Mesodermal cell (in vitro differentiated cells): ENCODE measurements at regions not wholly inside any gene's neighbourhood (a gene's known extent, or its start where the extent isn't known, plus 50 kb on each side); places are given as distances from the start of the nearest gene placed in this dataset.
A peak's percentile ranks its signal among the peaks of the same experiment; 100 is the strongest.

ENCODE experiments used
- H3K27ac ChIP-seq: 2 replicates; pipeline ENCODE4 v1.7.0; 2013; ENCODE audit warnings: mild to moderate bottlenecking, low read depth, low read length, moderate library complexity; ENCODE audit not compliant: severe bottlenecking
- H3K36me3 ChIP-seq: 2 replicates; pipeline ENCODE4 v1.7.1; 2013; ENCODE audit warnings: mild to moderate bottlenecking, low read length, moderate library complexity; ENCODE audit not compliant: control insufficient read depth, insufficient read depth
- H3K4me1 ChIP-seq: one replicate; pipeline ENCODE4 v1.7.1; 2013; ENCODE audit warnings: mild to moderate bottlenecking, low read length; ENCODE audit not compliant: insufficient read depth, control insufficient read depth, poor library complexity, severe bottlenecking
- H3K4me3 ChIP-seq: 2 replicates; pipeline ENCODE4 v1.7.0; 2013; ENCODE audit warnings: low read length, control low read depth, mild to moderate bottlenecking; ENCODE audit not compliant: insufficient read depth, poor library complexity, severe bottlenecking; ENCODE audit errors: extremely low read depth
- H3K9me3 ChIP-seq: 2 replicates; pipeline ENCODE4 v1.7.1; 2013; ENCODE audit warnings: mild to moderate bottlenecking, low read length, moderate library complexity; ENCODE audit not compliant: control insufficient read depth
- WGBS, 2 experiments: methylation state at CpG; one replicate each; pipeline ENCODE4 v1.1.5; 2013; ENCODE audit warnings: missing lambda C conversion rate in 2 of 2; ENCODE audit not compliant: insufficient coverage in 2 of 2; 5-methylcytosine and 5-hydroxymethylcytosine counted together

GRCh38 chr16:54436346-54436745 is 149.8 kb upstream of the IRX3 start:
- no peak overlapping the region for H3K27ac ChIP-seq
- 80 to 100% methylated on average over 2 to 3 of the region's 7 CpGs for WGBS, 2 experiments
- no peaks in the 10 kb centered on the region for H3K9me3 ChIP-seq
- no peak overlapping the region for H3K4me3 ChIP-seq
- no peaks in the 10 kb centered on the region for H3K36me3 ChIP-seq
- peaks cover 11% of the 10 kb centered on the region for H3K4me1 ChIP-seq

- H3K9me3 ChIP-seq = peaks cover 3% of the 10 kb centered on the region
- WGBS, 2 experiments = no CpG with 5 or more reads among the region's 1 CpG
- no peak overlapping the region for H3K27ac ChIP-seq
- H3K4me1 ChIP-seq = peaks cover 23% of the 10 kb centered on the region
- no peaks in the 10 kb centered on the region for H3K36me3 ChIP-seq
- H3K4me3 ChIP-seq = no peak overlapping the region
Observed at GRCh38 chr16:54434859-54435258, 148.3 kb upstream of the IRX3 start.

DNA sequence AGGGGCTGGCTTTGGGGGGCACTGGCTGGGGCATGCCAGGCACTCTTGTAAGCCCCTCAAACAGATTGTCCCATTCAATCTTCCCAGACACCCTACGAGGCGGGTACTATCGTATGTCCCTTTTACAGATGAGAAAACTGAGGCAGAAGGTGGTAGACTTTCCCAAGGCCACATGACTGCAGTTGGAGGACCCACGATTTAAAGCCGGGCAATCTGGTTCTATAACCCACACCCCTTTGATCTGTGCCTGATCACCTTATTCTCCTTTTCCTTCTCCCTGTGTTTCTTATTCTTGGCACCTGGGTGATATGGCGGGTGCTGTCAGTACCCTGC is 146.3 kb upstream of the IRX3 start:
- Histone ChIP-seq H3K36me3 (no peaks in the 10 kb centered on the region), H3K4me1 (peaks cover 23% of the 10 kb centered on the region), H3K9me3 (peaks cover 9% of the 10 kb centered on the region), H3K27ac (peak overlapping the region; percentile 36), H3K4me3 (no peak overlapping the region)
- WGBS, 2 experiments = 90 to 97% methylated on average over 4 to 5 of the region's 6 CpGs

DNA sequence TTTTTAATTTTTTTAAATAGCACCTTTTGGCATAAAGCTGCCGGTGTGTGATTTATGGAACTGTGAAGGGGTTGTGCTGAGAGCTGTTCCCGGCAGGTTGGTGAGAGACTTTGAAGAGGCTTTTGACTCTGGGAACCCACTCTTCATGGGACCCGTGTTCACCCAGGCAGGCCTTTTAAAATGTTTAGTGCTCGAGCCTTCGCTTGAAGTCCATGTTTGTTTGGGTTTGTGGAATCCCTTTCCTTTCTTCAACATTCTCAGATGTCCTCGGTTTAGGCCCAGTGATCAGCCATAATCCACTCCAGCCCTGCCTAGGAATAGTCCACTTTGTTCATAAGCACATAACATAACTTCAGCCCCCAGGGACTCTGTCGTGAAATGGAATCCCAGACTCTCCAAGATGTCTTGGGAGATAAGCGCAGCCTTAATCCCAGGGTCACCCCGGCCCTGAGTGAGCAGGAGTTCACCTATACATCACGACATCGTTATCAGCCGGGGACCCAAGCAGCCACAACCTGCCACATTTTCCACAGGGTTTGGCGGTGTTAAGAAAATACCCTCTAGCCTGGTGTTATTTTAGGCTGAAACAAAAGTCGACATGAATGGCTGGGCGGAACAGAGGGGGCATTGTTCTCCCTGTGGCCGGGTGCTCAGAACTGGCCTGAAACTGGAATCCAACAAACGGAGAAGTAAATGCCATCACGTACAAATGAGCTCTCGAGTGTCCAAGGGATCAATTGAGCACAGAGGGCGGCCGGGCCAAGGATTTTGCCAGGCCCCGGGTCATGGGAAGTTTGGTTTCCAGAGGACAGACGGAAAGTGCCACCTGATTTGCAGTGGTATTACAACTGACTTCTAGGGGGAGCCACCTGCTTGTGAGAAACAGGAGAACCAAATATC is 145.7 kb upstream of the IRX3 start:
- Histone ChIP-seq H3K9me3 (peaks cover 9% of the 10 kb centered on the region), H3K4me3 (no peak overlapping the region), H3K27ac (peak overlapping the region; percentile 36), H3K36me3 (no peaks in the 10 kb centered on the region), H3K4me1 (peaks cover 23% of the 10 kb centered on the region)
- WGBS, 2 experiments = 89 to 90% methylated on average over 22 to 23 of the region's 23 CpGs

DNA sequence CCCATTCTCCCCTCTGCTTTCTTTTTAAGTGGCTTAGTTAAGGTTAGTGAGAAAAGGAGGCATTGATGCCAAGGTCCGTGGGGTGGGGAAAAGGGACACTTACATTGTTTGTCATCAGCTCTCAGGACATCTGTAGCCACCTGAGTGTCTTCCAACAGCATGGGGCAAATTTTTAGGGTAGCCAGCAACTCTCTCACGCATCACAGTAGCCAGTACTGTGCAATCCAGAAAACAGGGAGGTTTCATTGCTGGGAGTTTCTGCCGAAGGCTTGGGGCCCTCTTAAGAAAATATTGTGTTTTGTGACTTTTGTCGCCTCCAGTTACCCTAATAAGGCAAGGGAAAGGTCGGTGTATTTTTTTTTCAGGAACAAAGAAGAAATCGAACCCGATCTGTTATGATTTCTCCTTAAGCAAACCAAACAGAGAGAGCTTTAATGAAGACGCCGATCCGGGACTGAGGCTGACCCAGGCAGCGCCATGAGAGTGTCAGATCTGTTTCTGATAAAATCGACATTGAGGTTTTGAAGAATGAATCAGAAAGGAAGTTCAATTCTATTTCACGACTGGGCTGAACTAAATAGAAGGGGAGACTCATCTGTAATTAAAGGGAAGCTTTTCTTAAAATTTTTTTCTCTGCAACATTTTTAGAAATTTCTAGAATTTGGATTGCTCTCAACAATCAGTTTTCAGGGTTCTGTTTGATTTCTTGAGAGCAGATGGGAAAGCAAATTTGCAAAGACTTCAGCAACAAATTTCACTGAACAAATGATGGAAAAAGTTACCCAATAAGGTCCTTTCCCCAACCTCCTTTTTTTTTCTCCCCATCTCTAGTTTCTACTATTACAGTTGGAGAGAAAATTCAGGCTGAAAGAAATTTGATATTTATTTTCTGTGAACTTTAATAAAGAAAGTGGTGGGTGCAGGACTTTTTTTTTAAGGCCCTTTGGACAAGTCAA is 144.7 kb upstream of the IRX3 start:
- Histone ChIP-seq H3K27ac (peak overlapping the region; percentile 75), H3K4me3 (no peak overlapping the region), H3K9me3 (peaks cover 9% of the 10 kb centered on the region), H3K36me3 (no peaks in the 10 kb centered on the region), H3K4me1 (peaks cover 23% of the 10 kb centered on the region)
- 77 to 79% methylated on average over 11 to 12 of the region's 13 CpGs for WGBS, 2 experiments

GRCh38 chr16:54430491-54431030 is 144.0 kb upstream of the IRX3 start:
- Histone ChIP-seq H3K36me3 (no peaks in the 10 kb centered on the region), H3K4me1 (peaks cover 27% of the 10 kb centered on the region), H3K9me3 (peaks cover 9% of the 10 kb centered on the region), H3K27ac (peak overlapping the region; percentile 75), H3K4me3 (no peak overlapping the region)
- WGBS, 2 experiments = 23% methylated on average over 10 of the region's 15 CpGs

DNA sequence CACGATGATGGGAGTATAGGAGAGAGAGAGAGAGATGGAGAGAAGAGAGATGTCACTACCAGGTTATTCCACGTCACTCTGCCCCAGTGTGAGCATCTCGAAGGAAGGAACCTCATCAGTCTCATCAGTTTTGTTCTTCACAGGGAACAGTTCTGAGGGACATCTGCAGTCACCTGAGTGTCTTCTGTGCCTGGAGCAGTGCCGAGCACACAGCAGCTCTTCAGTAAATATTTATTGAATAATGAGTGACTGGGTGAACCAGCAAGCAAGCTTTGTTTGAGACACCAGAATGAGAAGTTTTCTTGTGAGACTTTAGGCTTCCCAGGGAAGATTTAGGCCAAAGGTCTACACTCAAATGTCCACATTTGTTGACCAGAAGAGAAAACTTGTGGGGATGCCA is 142.4 kb upstream of the IRX3 start:
- Histone ChIP-seq H3K4me3 (no peak overlapping the region), H3K36me3 (no peaks in the 10 kb centered on the region), H3K4me1 (peaks cover 27% of the 10 kb centered on the region), H3K27ac (no peak overlapping the region), H3K9me3 (peaks cover 9% of the 10 kb centered on the region)
- 88 to 91% methylated on average over 1 to 4 of the region's 4 CpGs for WGBS, 2 experiments

GRCh38 chr16:54426553-54426849 is 139.9 kb upstream of the IRX3 start:
- H3K4me1 ChIP-seq = peaks cover 18% of the 10 kb centered on the region
- H3K27ac ChIP-seq = no peak overlapping the region
- WGBS, 2 experiments = 80 to 97% methylated on average over 1 to 4 of the region's 4 CpGs
- no peaks in the 10 kb centered on the region for H3K36me3 ChIP-seq
- peaks cover 9% of the 10 kb centered on the region for H3K9me3 ChIP-seq
- H3K4me3 ChIP-seq = no peak overlapping the region

DNA sequence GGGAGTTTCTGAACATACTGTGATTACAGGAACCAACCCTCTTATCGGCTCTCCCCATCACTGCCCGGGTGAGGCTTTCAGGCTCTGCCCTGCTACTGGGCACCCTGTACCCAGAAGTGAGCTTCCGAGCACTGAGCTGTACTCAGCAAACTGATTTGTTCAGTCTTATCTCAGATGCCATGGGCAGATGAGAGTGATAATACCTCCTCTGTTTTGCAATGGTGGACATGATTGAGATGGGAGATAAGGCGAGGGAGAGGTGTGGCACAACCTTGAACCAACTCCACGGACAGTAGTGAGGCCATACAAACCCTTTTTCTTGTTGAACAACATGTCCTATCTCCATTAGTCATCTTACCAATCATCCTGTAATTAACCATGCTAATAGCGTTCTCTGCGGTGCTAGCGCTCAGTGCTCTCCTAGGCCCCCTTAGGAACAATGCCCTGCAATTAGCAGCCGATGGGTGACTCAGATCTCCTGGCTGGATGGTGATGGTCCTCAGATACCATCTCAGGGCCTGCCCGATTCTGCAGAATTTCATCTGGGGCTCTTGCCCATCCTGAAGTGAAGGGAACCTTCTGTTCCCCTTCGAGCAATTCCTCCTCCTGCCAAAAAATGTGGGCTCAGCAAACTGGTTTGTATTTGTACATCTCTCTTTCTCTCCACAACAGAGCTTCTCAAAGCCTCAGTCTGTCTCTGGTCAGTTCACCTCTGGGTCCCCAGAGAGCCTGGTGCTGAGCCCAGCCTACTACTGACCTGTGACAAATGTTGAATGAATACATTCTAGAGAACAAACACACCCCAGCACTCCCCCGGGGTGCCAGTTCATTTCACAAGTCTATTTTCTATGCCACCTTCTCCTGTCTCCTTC is 139.3 kb upstream of the IRX3 start:
- 84 to 86% methylated on average over 7 to 9 of the region's 12 CpGs for WGBS, 2 experiments
- no peak overlapping the region for H3K27ac ChIP-seq

GRCh38 chr16:54425068-54425467 is 138.5 kb upstream of the IRX3 start:
- H3K36me3 ChIP-seq = no peaks in the 10 kb centered on the region
- 83% methylated on average over 1 of the region's 1 CpG; no CpG with 5 or more reads in 1 of the 2 experiments for WGBS, 2 experiments
- no peak overlapping the region for H3K27ac ChIP-seq
- H3K4me3 ChIP-seq = no peak overlapping the region
- peaks cover 5% of the 10 kb centered on the region for H3K4me1 ChIP-seq
- peaks cover 8% of the 10 kb centered on the region for H3K9me3 ChIP-seq

More for the DNA sequence above, 139.3 kb upstream of the IRX3 start:
- H3K36me3 ChIP-seq = no peaks in the 10 kb centered on the region
- H3K9me3 ChIP-seq = peaks cover 9% of the 10 kb centered on the region
- no peak overlapping the region for H3K4me3 ChIP-seq
- H3K4me1 ChIP-seq = peaks cover 12% of the 10 kb centered on the region
